NCI-H510A treated with DMSO at 0.1 percent for 48 hours (cell line): ENCODE measurements at regions not wholly inside any gene's neighbourhood (a gene's known extent, or its start where the extent isn't known, plus 50 kb on each side); places are given as distances from the start of the nearest gene placed in this dataset.
"Not testable (repeated sequence)": the region's sequence is repeated elsewhere in the genome, so short reads cannot be mapped to it uniquely, and the experiment has no call there.

ENCODE experiments used
- DNase-seq: peaks from one replicate; lab custom pipeline; 2025; lab: John Stamatoyannopoulos, UW

GRCh38 chr21:9046870-9047269, 1474.5 kb upstream of the TPTE start:
- not testable (repeated sequence) for DNase-seq

- not testable (repeated sequence) for DNase-seq
Observed at GRCh38 chr21:9067515-9067914, 1453.9 kb upstream of the TPTE start.

- DNase-seq: not testable (repeated sequence)
Observed at GRCh38 chr21:9068622-9069021, 1452.8 kb upstream of the TPTE start.

- not testable (repeated sequence) for DNase-seq
Observed at GRCh38 chr21:9070703-9071102, 1450.7 kb upstream of the TPTE start.

GRCh38 chr21:9073010-9073409, 1448.4 kb upstream of the TPTE start:
- not testable (repeated sequence) for DNase-seq

- not testable (repeated sequence) for DNase-seq
Observed at GRCh38 chr21:9074772-9075171, 1446.6 kb upstream of the TPTE start.

- DNase-seq: not testable (repeated sequence)
Observed at GRCh38 chr21:9083091-9083826, 1438.1 kb upstream of the TPTE start.

- DNase-seq: not testable (repeated sequence)
Observed at GRCh38 chr21:9086299-9086698, 1435.1 kb upstream of the TPTE start.

GRCh38 chr21:9087816-9088215, 1433.6 kb upstream of the TPTE start:
- not testable (repeated sequence) for DNase-seq

GRCh38 chr21:9129741-9130140, 1391.6 kb upstream of the TPTE start:
- DNase-seq: not testable (repeated sequence)

GRCh38 chr21:9130817-9131216, 1390.6 kb upstream of the TPTE start:
- not testable (repeated sequence) for DNase-seq
